ENCODE measurements at regions not wholly inside any gene's neighbourhood (a gene's known extent, or its start where the extent isn't known, plus 50 kb on each side); places are given as distances from the start of the nearest gene placed in this dataset.

GRCh38 chr7:142698429-142698828 is 50.8 kb upstream of the PRSS1 start:
- no peak overlapping the region for H3K4me3 ChIP-seq (ENCODE audit: low read depth, low read length)
- no peak for TF ChIP-seq CTCF (IDR thresholded peaks at IDR 0.05; ENCODE audit: insufficient read depth, low read length, missing control alignments)
- CTCF ChIA-PET, result no interaction called here
- POLR2A ChIA-PET, result no interaction called here
- no peak for DNase-seq (ENCODE audit: low read depth, low spot score)

GRCh38 chr7:142697270-142697669 is 52.0 kb upstream of the PRSS1 start:
- ChIA-PET POLR2A (no interaction called here), CTCF (no interaction called here)
- TF ChIP-seq CTCF (IDR thresholded peaks at IDR 0.05; ENCODE audit: insufficient read depth, low read length, missing control alignments), result no peak
- no peak overlapping the region for H3K4me3 ChIP-seq (ENCODE audit: low read depth, low read length)
- no peak for DNase-seq (ENCODE audit: low read depth, low spot score)

DNA sequence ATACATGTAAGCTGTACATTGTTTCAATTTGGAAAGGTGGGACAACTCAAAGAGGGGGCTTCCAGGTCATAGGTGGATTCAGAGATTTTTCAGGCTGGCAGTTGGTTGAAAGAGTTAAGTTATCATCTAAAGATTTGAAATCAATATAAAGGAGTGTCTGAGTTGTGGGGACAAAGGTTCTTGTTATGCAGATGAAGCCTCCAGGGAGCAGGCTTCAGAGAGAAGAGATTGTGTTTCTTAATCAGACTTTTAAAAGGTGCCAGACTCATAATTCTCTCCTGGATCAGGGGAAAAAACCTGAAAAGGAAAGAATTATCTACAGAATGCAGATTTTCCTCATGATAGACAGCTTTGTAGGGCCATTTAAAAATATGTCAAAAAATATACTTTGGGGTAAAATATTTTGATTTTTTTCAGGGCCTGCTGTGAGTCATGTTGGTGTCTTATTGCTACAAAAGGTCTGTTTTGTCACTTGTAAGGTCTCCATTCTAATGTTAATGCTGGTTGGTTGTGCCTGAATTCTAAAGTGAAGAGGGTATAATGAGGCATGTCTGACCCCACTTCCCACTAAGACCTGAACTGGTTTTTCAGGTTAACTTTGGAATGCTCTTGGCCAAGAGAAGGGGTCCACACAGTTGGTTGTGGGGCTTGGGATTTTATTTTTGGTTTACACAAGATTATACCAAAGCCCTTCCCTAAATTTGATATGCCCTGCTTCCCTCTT is 52.7 kb upstream of the PRSS1 start:
- TF ChIP-seq CTCF (IDR thresholded peaks at IDR 0.05; ENCODE audit: insufficient read depth, low read length, missing control alignments), result no peak
- DNase-seq (ENCODE audit: low read depth, low spot score), result no peak
- H3K4me3 ChIP-seq (ENCODE audit: low read depth, low read length), result no peak overlapping the region
- POLR2A ChIA-PET, result no interaction called here
- CTCF ChIA-PET, result no interaction called here

DNA sequence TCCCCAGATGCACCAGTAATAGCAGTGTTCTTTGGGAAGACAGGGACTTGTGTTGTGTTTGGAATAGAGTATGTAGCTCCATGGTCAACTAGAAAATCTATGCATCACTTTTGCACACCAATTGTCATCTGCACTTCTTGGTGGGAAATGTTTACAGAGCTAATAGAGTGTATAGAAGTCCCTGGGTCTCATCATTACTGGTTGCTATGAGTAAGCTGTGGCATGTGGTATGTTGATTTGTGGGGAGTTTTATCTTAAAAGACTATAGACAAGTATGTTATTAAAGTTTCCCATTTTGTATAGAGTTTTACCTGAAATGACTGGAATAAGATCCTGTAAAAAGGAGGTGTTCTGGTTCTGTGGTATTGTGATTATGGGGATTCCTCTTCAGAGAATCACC is 55.4 kb upstream of the PRSS1 start:
- CTCF ChIA-PET, result interaction anchor here (1.1 kb wide), 1 partner anchor 21 kb away, joined by 3 read pairs; no protein-coding TSS in a partner anchor
- no peak for DNase-seq (ENCODE audit: low read depth, low spot score)
- POLR2A ChIA-PET, result no interaction called here

DNA sequence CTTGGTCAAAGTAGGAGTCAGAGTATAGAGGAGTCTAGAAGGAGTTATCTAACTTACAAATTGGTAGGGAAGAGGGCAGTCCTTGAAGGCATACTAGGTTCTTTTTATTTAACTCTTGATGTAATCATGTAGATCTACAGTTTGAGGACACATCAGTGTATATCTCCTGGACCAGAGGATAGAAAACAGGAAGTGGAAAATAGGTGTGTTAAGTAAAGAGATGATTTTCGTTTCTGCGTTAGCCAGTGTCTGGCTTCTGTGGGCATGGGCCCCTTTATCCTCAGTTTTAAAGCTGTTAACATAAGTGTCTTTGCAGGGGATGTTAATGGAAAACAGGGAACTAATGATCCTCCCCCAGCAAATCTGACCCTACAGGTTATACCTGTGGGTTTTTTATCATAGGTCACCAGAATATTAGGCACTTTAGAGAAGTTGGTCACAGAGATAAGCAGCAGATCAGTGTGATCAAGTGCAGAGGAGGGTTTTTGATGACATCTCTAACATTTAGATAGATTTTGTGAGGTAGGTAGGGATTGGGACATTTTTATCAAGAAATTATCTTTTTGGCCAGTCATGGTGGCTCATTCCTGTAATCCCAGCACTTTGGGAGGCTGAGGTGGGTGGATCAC is 58.6 kb upstream of the PRSS1 start:
- H3K4me3 ChIP-seq (ENCODE audit: low read depth, low read length), result no peak overlapping the region
- POLR2A ChIA-PET, result no interaction called here
- TF ChIP-seq CTCF (IDR thresholded peaks at IDR 0.05; ENCODE audit: insufficient read depth, low read length, missing control alignments), result no peak
- no peak for DNase-seq (ENCODE audit: low read depth, low spot score)
- CTCF ChIA-PET, result no interaction called here

More for the DNA sequence above, 55.4 kb upstream of the PRSS1 start:
- H3K4me3 ChIP-seq (ENCODE audit: low read depth, low read length), result no peak overlapping the region
- TF ChIP-seq CTCF (IDR thresholded peaks at IDR 0.05; ENCODE audit: insufficient read depth, low read length, missing control alignments), result no peak

DNA sequence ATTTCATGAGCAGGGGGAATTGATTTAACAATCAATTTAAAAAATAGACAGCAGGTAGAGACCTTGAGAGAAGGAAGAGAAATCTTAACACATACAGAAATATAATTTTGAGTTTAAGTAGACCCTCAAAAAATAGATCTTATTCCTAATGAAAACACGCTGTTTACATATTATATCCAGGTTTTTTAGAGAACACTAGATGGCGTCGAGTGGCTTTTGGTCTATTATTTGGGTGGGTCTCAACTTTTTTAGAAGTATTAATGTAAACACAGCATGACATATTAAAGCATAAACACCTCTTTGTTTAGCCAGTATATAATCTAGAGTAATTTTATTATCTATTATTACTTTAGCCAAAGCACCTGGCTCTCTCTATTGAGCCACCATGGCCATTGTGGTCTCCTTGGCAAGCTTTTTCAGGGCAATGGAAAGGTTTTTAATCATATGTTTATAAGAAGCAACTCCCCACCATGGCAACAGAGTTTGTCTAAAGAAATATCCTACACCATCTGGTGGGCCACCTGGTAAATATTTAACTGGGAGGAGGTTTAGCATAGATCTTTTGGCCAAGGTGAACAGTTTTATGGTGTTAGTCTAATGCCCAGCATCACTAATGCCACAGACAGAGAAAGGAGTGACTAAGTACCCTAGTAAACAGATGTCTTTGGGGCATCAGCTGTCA is 59.7 kb upstream of the PRSS1 start:
- TF ChIP-seq CTCF (IDR thresholded peaks at IDR 0.05; ENCODE audit: insufficient read depth, low read length, missing control alignments), result no peak
- ChIA-PET CTCF (no interaction called here), POLR2A (no interaction called here)
- DNase-seq (ENCODE audit: low read depth, low spot score), result no peak
- no peak overlapping the region for H3K4me3 ChIP-seq (ENCODE audit: low read depth, low read length)

Measured in AG04449 (cell line).